ENCODE measurements at regions not wholly inside any gene's neighbourhood (a gene's known extent, or its start where the extent isn't known, plus 50 kb on each side); places are given as distances from the start of the nearest gene placed in this dataset.

- TF ChIP-seq YY1 (IDR thresholded peaks at IDR 0.05; ENCODE audit: low read depth), result no peak
- TF ChIP-seq POLR2AphosphoS5 (IDR thresholded peaks at IDR 0.05; ENCODE audit: low read depth, low read length), result no peak
Measured at GRCh38 chrX:69050051-69050765, 115.0 kb downstream of the PJA1 start.

All from SK-N-SH (cell line).